Progenitor cell of endocrine pancreas (in vitro differentiated cells): ENCODE measurements at regions not wholly inside any gene's neighbourhood (a gene's known extent, or its start where the extent isn't known, plus 50 kb on each side); places are given as distances from the start of the nearest gene placed in this dataset.

Source experiments
- DNase-seq: peaks from one replicate; pipeline ENCODE4 v3.0.0; 2021; ENCODE audit warnings: low spot score; ENCODE audit not compliant: unreplicated experiment
- H3K27ac Mint-ChIP-seq: 2 replicates; pipeline ENCODE4 v1.8.0; 2021; ENCODE audit warnings: mild to moderate bottlenecking, moderate library complexity, mixed read lengths
- H3K27me3 Mint-ChIP-seq: 2 replicates; pipeline ENCODE4 v1.8.0; 2021; ENCODE audit warnings: mixed read lengths
- H3K36me3 Mint-ChIP-seq: 2 replicates; pipeline ENCODE4 v1.8.0; 2022; ENCODE audit warnings: mixed read lengths; ENCODE audit not compliant: insufficient read depth
- H3K4me1 Mint-ChIP-seq: 2 replicates; pipeline ENCODE4 v1.8.0; 2021; ENCODE audit warnings: low read depth, mixed read lengths
- H3K4me3 Mint-ChIP-seq: 2 replicates; pipeline ENCODE4 v1.8.0; 2021; ENCODE audit warnings: low read depth, mild to moderate bottlenecking, moderate library complexity, mixed read lengths
- H3K9me3 Mint-ChIP-seq: 2 replicates; pipeline ENCODE4 v1.8.0; 2021; ENCODE audit warnings: low read depth, mixed read lengths
- CTCF ChIP-seq: fragments of 200-600 bp; sonication (generic); IDR thresholded peaks from one replicate; pipeline ENCODE4 v1.5.0; 2021; ENCODE audit warnings: antibody characterized with exemption, mild to moderate bottlenecking; ENCODE audit not compliant: unreplicated experiment

- Mint-ChIP-seq H3K27ac (no peak overlapping the region), H3K4me1 (no peaks in the 10 kb centered on the region), H3K36me3 (no peaks in the 10 kb centered on the region), H3K4me3 (no peak overlapping the region), H3K9me3 (peaks cover 7% of the 10 kb centered on the region), H3K27me3 (peaks cover 36% of the 10 kb centered on the region)
- TF ChIP-seq CTCF = no peak
- no peak for DNase-seq
Measured at GRCh38 chr15:59819092-59819491, 130.0 kb upstream of the BNIP2 start.

DNA sequence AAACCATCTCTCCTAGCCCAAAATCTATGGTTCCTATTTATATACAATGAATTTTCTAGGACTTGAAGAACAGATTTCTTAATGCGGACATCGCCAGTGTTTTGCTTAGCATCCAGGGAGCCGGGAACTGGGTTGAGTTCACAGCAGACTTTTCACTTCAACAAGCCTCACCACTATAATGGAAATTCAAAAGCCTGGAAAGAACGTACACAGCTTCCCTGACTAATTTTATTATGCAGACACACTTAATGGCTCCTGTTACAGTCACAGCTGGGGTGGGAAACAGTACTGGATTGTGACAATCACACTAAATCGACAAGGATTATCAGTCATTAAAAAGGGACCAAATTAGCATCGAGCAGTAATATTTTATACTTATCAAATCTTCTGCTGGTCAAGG lies 129.2 kb upstream of the BNIP2 start:
- Mint-ChIP-seq H3K4me3 (no peak overlapping the region), H3K27me3 (peaks cover 39% of the 10 kb centered on the region), H3K36me3 (no peaks in the 10 kb centered on the region), H3K9me3 (peaks cover 2% of the 10 kb centered on the region), H3K27ac (no peak overlapping the region), H3K4me1 (no peaks in the 10 kb centered on the region)
- no peak for DNase-seq
- no peak for TF ChIP-seq CTCF

GRCh38 chr15:59817834-59818233 lies 128.7 kb upstream of the BNIP2 start:
- no peak for DNase-seq
- H3K27ac Mint-ChIP-seq = no peak overlapping the region
- TF ChIP-seq CTCF = no peak
- H3K4me1 Mint-ChIP-seq = no peaks in the 10 kb centered on the region
- H3K27me3 Mint-ChIP-seq = peaks cover 44% of the 10 kb centered on the region
- no peaks in the 10 kb centered on the region for H3K36me3 Mint-ChIP-seq
- no peak overlapping the region for H3K4me3 Mint-ChIP-seq
- H3K9me3 Mint-ChIP-seq = no peaks in the 10 kb centered on the region

GRCh38 chr15:59817053-59817452 lies 127.9 kb upstream of the BNIP2 start:
- no peak overlapping the region for H3K27ac Mint-ChIP-seq
- no peak for TF ChIP-seq CTCF
- no peak overlapping the region for H3K4me3 Mint-ChIP-seq

GRCh38 chr15:59814409-59814808 lies 125.3 kb upstream of the BNIP2 start:
- peak overlapping the region; percentile 47 for H3K27ac Mint-ChIP-seq
- no peak overlapping the region for H3K4me3 Mint-ChIP-seq
- DNase-seq = no peak
- no peak for TF ChIP-seq CTCF
- H3K4me1 Mint-ChIP-seq = peaks cover 6% of the 10 kb centered on the region
- H3K36me3 Mint-ChIP-seq = no peaks in the 10 kb centered on the region
- no peaks in the 10 kb centered on the region for H3K9me3 Mint-ChIP-seq
- H3K27me3 Mint-ChIP-seq = peaks cover 46% of the 10 kb centered on the region

More at GRCh38 chr15:59817053-59817452, 127.9 kb upstream of the BNIP2 start:
- Mint-ChIP-seq H3K9me3 (no peaks in the 10 kb centered on the region), H3K36me3 (no peaks in the 10 kb centered on the region), H3K4me1 (peaks cover 4% of the 10 kb centered on the region), H3K27me3 (peaks cover 46% of the 10 kb centered on the region)
- DNase-seq = no peak
